Lower leg skin (tissue), 3 donors: ENCODE measurements at regions not wholly inside any gene's neighbourhood (a gene's known extent, or its start where the extent isn't known, plus 50 kb on each side); places are given as distances from the start of the nearest gene placed in this dataset.

Experiments
- POLR2A ChIP-seq, 2 donors: fragments of 450-650 bp; IDR thresholded peaks; one replicate each; pipeline ENCODE4 v1.6.1; 2016 to 2017; ENCODE audit warnings: antibody characterized with exemption in 2 of 2, mild to moderate bottlenecking in 1 of 2, moderate library complexity in 1 of 2
- TF ChIP-seq, protein P1 (sequence below), 3 donors: fragments of 450-650 bp; IDR thresholded peaks; one replicate each; pipeline ENCODE4 v1.5.1; 2016; ENCODE audit warnings: antibody characterized with exemption in 3 of 3, mild to moderate bottlenecking in 3 of 3, moderate library complexity in 2 of 3

DNA sequence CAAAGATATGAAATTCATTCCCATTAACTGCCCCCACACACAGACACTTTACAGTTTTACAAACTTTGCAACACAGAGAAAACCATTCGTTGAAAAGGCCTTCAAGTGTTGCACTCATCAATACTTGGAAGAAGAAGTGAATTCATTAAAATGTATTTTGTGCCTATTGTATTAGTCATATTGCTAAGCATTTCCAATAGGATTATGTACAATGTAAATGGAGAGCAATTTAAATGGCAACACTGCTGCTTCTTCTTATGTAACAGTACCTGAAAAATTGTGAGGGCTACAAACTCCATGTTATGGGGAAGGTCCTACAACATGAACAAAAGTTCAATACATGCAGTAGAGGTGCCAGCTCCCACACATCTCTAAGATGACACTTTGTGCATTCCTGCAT, 209.3 kb upstream of the POGK start:
- TF ChIP-seq, protein P1, sequence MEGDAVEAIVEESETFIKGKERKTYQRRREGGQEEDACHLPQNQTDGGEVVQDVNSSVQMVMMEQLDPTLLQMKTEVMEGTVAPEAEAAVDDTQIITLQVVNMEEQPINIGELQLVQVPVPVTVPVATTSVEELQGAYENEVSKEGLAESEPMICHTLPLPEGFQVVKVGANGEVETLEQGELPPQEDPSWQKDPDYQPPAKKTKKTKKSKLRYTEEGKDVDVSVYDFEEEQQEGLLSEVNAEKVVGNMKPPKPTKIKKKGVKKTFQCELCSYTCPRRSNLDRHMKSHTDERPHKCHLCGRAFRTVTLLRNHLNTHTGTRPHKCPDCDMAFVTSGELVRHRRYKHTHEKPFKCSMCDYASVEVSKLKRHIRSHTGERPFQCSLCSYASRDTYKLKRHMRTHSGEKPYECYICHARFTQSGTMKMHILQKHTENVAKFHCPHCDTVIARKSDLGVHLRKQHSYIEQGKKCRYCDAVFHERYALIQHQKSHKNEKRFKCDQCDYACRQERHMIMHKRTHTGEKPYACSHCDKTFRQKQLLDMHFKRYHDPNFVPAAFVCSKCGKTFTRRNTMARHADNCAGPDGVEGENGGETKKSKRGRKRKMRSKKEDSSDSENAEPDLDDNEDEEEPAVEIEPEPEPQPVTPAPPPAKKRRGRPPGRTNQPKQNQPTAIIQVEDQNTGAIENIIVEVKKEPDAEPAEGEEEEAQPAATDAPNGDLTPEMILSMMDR (IDR thresholded peaks at IDR 0.05) = no peak
- TF ChIP-seq POLR2A (IDR thresholded peaks at IDR 0.05) = no peak
